H1 (cell line): ENCODE measurements at regions not wholly inside any gene's neighbourhood (a gene's known extent, or its start where the extent isn't known, plus 50 kb on each side); places are given as distances from the start of the nearest gene placed in this dataset.

ENCODE experiments used
- CTCF ChIA-PET: fragments of 300-600 bp; sonication (Branson Sonifier 250); formaldehyde crosslinking; loops from one replicate; lab custom pipeline; 2021; ENCODE audit not compliant: partially characterized antibody; lab: Charles Lee
- POLR2A ChIA-PET: fragments of 300-600 bp; sonication (Branson Sonifier 250); formaldehyde crosslinking; loops from one replicate; lab custom pipeline; 2021; ENCODE audit warnings: inconsistent platforms; ENCODE audit not compliant: partially characterized antibody; lab: Charles Lee
- DNase-seq, 2 experiments: peaks; one replicate each; pipeline versions ENCODE4 v3.0.0 to v3.0.0-alpha.2; 2010 to 2022; ENCODE audit warnings: low spot score in 2 of 2, low read depth in 1 of 2, mixed read lengths in 1 of 2
- FAIRE-seq: peaks from 2 replicates; lab custom pipeline; 2011; peaks lifted over from hg19 to GRCh38; lab: Jason Lieb, UNC
- H2AFZ ChIP-seq: 2 replicates; pipeline ENCODE4 v1.8.1; 2012; ENCODE audit warnings: low read length, inconsistent platforms
- H2AK5ac ChIP-seq: 2 replicates; pipeline ENCODE4 v1.6.1; 2013; ENCODE audit warnings: low read depth, low read length
- H2BK120ac ChIP-seq: replicated peaks from 2 replicates; pipeline ENCODE3; 2013; ENCODE audit warnings: low read depth, low read length, inconsistent platforms
- H2BK12ac ChIP-seq: 2 replicates; pipeline ENCODE4 v1.6.1; 2013; ENCODE audit warnings: low read depth, low read length
- H2BK15ac ChIP-seq: 2 replicates; pipeline ENCODE4 v1.6.1; 2013; ENCODE audit warnings: low read length
- H2BK20ac ChIP-seq: 2 replicates; pipeline ENCODE4 v1.6.1; 2013; ENCODE audit warnings: low read length
- H2BK5ac ChIP-seq: 2 replicates; pipeline ENCODE4 v1.6.1; 2013; ENCODE audit warnings: low read depth, low read length
- H3K14ac ChIP-seq: 2 replicates; pipeline ENCODE4 v1.6.1; 2013; ENCODE audit warnings: inconsistent platforms; ENCODE audit not compliant: insufficient read length
- H3K18ac ChIP-seq: 2 replicates; pipeline ENCODE4 v1.6.1; 2013; ENCODE audit warnings: low read length; ENCODE audit errors: extremely low read depth
- H3K23ac ChIP-seq: 2 replicates; pipeline ENCODE4 v1.6.1; 2013; ENCODE audit warnings: inconsistent platforms; ENCODE audit not compliant: insufficient read length
- H3K23me2 ChIP-seq: 2 replicates; pipeline ENCODE4 v1.6.1; 2013; ENCODE audit warnings: low read depth, low read length
- H3K27ac ChIP-seq: 2 replicates; pipeline ENCODE4 v1.6.1; 2011; ENCODE audit warnings: low read depth, low read length, inconsistent platforms
- H3K27me3 ChIP-seq, 4 experiments: replicated peaks in 1 of 4; 1 replicate in 1 of 4; 2 replicates in 3 of 4; pipeline versions ENCODE4 v1.6.1 to v1.8.1; 2011 to 2013; ENCODE audit warnings: low read length in 3 of 4, mild to moderate bottlenecking in 3 of 4, inconsistent platforms in 2 of 4, mixed read lengths in 2 of 4, moderate library complexity in 1 of 4; ENCODE audit not compliant: control insufficient read depth in 3 of 4, insufficient read depth in 3 of 4; ENCODE audit errors: extremely low read depth in 1 of 4
- H3K36me3 ChIP-seq, 4 experiments: 2 replicates each; pipeline versions ENCODE4 v1.6.1 to v1.8.1; 2011 to 2013; ENCODE audit warnings: mild to moderate bottlenecking in 4 of 4, low read length in 3 of 4, moderate library complexity in 2 of 4, control low read depth in 1 of 4, inconsistent platforms in 1 of 4; ENCODE audit not compliant: insufficient read depth in 4 of 4, control insufficient read depth in 2 of 4
- H3K4ac ChIP-seq: replicated peaks from 2 replicates; pipeline ENCODE3; 2013; ENCODE audit warnings: low read length, low read depth, mixed read lengths, inconsistent platforms; ENCODE audit not compliant: insufficient read length
- H3K4me1 ChIP-seq, 4 experiments: replicated peaks in 1 of 4; 1 replicate in 1 of 4; 2 replicates in 3 of 4; pipeline versions ENCODE4 v1.6.1 to v1.8.1; 2011 to 2013; ENCODE audit warnings: low read length in 3 of 4, inconsistent platforms in 2 of 4, mixed read lengths in 1 of 4; ENCODE audit not compliant: insufficient read depth in 4 of 4, control insufficient read depth in 3 of 4
- H3K4me2 ChIP-seq, 2 experiments: 2 replicates each; pipeline versions ENCODE4 v1.6.1 to v1.8.1; 2011 to 2013; ENCODE audit warnings: low read depth in 2 of 2, low read length in 2 of 2, control low read depth in 1 of 2, inconsistent platforms in 1 of 2, mild to moderate bottlenecking in 1 of 2; ENCODE audit not compliant: insufficient read depth in 1 of 2
- H3K4me3 ChIP-seq, 4 experiments: fragments of 200-600, 300-600 bp in 1 of 4; sonication (generic), shearing (Covaris generic), sonication (Bioruptor Twin) in 1 of 4; 2 replicates each; pipeline versions ENCODE4 v1.5.1 to v1.8.1; 2011 to 2016; ENCODE audit warnings: low read length in 4 of 4, low read depth in 3 of 4, control low read depth in 2 of 4, inconsistent platforms in 2 of 4, mild to moderate bottlenecking in 2 of 4, mixed read lengths in 1 of 4, moderate library complexity in 1 of 4; ENCODE audit not compliant: insufficient read depth in 2 of 4; ENCODE audit errors: extremely low read depth in 1 of 4
- H3K56ac ChIP-seq: replicated peaks from 2 replicates; pipeline ENCODE3; 2013; ENCODE audit warnings: low read depth, mild to moderate bottlenecking, mixed read lengths, low read length, inconsistent platforms; ENCODE audit not compliant: insufficient read length
- H3K79me1 ChIP-seq: 2 replicates; pipeline ENCODE4 v1.6.1; 2013; ENCODE audit warnings: low read depth, low read length, control low read depth
- H3K79me2 ChIP-seq, 2 experiments: 2 replicates each; pipeline versions ENCODE4 v1.6.1 to v1.8.1; 2012 to 2013; ENCODE audit warnings: low read length in 2 of 2, mild to moderate bottlenecking in 2 of 2, inconsistent platforms in 1 of 2; ENCODE audit not compliant: insufficient read depth in 2 of 2, control insufficient read depth in 1 of 2
- H3K9ac ChIP-seq, 4 experiments: replicated peaks in 1 of 4; 1 replicate in 1 of 4; 2 replicates in 3 of 4; pipeline versions ENCODE4 v1.6.1 to v1.8.1; 2011 to 2013; ENCODE audit warnings: low read depth in 3 of 4, low read length in 3 of 4, control low read depth in 2 of 4, mild to moderate bottlenecking in 2 of 4, moderate library complexity in 2 of 4, inconsistent platforms in 1 of 4; ENCODE audit errors: extremely low read depth in 1 of 4
- H3K9me3 ChIP-seq, 2 experiments: 2 replicates each; pipeline versions ENCODE4 v1.6.1 to v1.8.1; 2012 to 2013; ENCODE audit warnings: mild to moderate bottlenecking in 2 of 2, moderate library complexity in 2 of 2, control low read depth in 1 of 2, inconsistent platforms in 1 of 2, low read depth in 1 of 2, low read length in 1 of 2, mixed read lengths in 1 of 2; ENCODE audit not compliant: insufficient read depth in 2 of 2
- H4K20me1 ChIP-seq, 2 experiments: replicated peaks in 1 of 2; 2 replicates each; pipeline versions ENCODE3 to v1.8.1; 2011 to 2013; ENCODE audit warnings: inconsistent platforms in 2 of 2, low read length in 2 of 2, mild to moderate bottlenecking in 1 of 2; ENCODE audit not compliant: insufficient read depth in 2 of 2, control insufficient read depth in 1 of 2
- H4K5ac ChIP-seq: 2 replicates; pipeline ENCODE4 v1.6.1; 2013; ENCODE audit warnings: low read length, low read depth, mixed read lengths, inconsistent platforms; ENCODE audit not compliant: insufficient read length
- H4K8ac ChIP-seq: 2 replicates; pipeline ENCODE4 v1.8.0; 2013; ENCODE audit warnings: mild to moderate bottlenecking, moderate library complexity, low read length, inconsistent platforms; ENCODE audit not compliant: insufficient read depth; ENCODE audit errors: extremely low read depth
- H4K91ac ChIP-seq: replicated peaks from 2 replicates; pipeline ENCODE3; 2013; ENCODE audit warnings: low read length, mixed read lengths, inconsistent platforms; ENCODE audit not compliant: insufficient read length
- CBX5 ChIP-seq: fragments of 300-800, 300-1000 bp; sonication (generic); IDR thresholded peaks from 2 replicates; pipeline ENCODE4 v1.7.1; 2016; ENCODE audit warnings: antibody characterized with exemption, low read length, low read depth
- CEBPB ChIP-seq: IDR thresholded peaks from 2 replicates; pipeline ENCODE4 v1.6.1; 2012; ENCODE audit warnings: low read depth, low read length
- CTBP2 ChIP-seq: IDR thresholded peaks from 2 replicates; pipeline ENCODE4 v1.7.0; 2011; ENCODE audit warnings: borderline replicate concordance, mild to moderate bottlenecking, moderate library complexity, mixed read lengths, low read length; ENCODE audit not compliant: insufficient read depth, insufficient read length
- EGR1 ChIP-seq: IDR thresholded peaks from 2 replicates; pipeline ENCODE4 v1.6.1; 2011; ENCODE audit warnings: low read depth, low read length, borderline replicate concordance
- HDAC6 ChIP-seq: IDR thresholded peaks from one replicate; pipeline ENCODE4 v1.7.1; 2012; ENCODE audit warnings: low read depth, mild to moderate bottlenecking, inconsistent platforms, low read length, moderate library complexity
- SAP30 ChIP-seq: fragments of 300-600 bp; sonication (generic); IDR thresholded peaks from 2 replicates; pipeline ENCODE4 v1.7.1; 2012; ENCODE audit warnings: low read length, moderate library complexity, mild to moderate bottlenecking, inconsistent platforms; ENCODE audit not compliant: insufficient read depth, insufficient replicate concordance
- SP1 ChIP-seq: IDR thresholded peaks from 2 replicates; pipeline ENCODE4 v1.6.1; 2011; ENCODE audit warnings: low read depth, low read length
- ZNF274 ChIP-seq: IDR thresholded peaks from 2 replicates; pipeline ENCODE4 v1.7.0; 2012; ENCODE audit warnings: low read length, borderline replicate concordance; ENCODE audit errors: extremely low read depth
- WGBS, 2 experiments: shearing (Covaris generic) in 1 of 2; methylation state at CpG; one replicate each; pipeline versions ENCODE4 v1.1.6 to v1.1.7; 2013 to 2015; ENCODE audit warnings: low lambda C conversion rate in 2 of 2, mixed read lengths in 2 of 2, inconsistent platforms in 1 of 2, low coverage in 1 of 2, missing lambda C conversion rate in 1 of 2; ENCODE audit not compliant: insufficient replicate concordance in 2 of 2, insufficient coverage in 1 of 2, insufficient read length in 1 of 2; ENCODE audit errors: extremely low coverage in 1 of 2, missing lambda C conversion rate in 1 of 2; 5-methylcytosine and 5-hydroxymethylcytosine counted together

GRCh38 chr3:127141921-127142730 is 50.8 kb upstream of the PRR23E start:
- H3K18ac ChIP-seq = no peak overlapping the region
- TF ChIP-seq HDAC6 = no peak
- TF ChIP-seq CTBP2 = no peak
- TF ChIP-seq SP1 = no peak
- TF ChIP-seq SAP30 = no peak
- no peak for TF ChIP-seq CEBPB
- TF ChIP-seq EGR1 = no peak
- TF ChIP-seq CBX5 = no peak
- no peak for TF ChIP-seq ZNF274
- no peak overlapping the region for H4K5ac ChIP-seq
- no peak overlapping the region for H3K14ac ChIP-seq
- H3K4me1 ChIP-seq = no peaks in the 10 kb centered on the region; a peak in 2 of 7 replicates
- no peak overlapping the region for H2AK5ac ChIP-seq
- CTCF ChIA-PET = interaction anchor here (1.0 to 1.5 kb wide), 2 partner anchors 17 to 390 kb away, joined by 3 to 4 read pairs; no protein-coding TSS in a partner anchor
- no peak overlapping the region for H3K56ac ChIP-seq
- no peaks in the 10 kb centered on the region; a peak in 1 of 4 replicates for H3K9me3 ChIP-seq
- 91% methylated on average over 19 of the region's 19 CpGs; no CpG with 5 or more reads in 1 of the 2 experiments for WGBS, 2 experiments
- H2AFZ ChIP-seq = no peak overlapping the region
- H3K23ac ChIP-seq = no peak overlapping the region
- peaks cover 0 to under 1% (median 0%) of the 10 kb centered on the region in 4 experiments; a peak in 3 of 7 replicates for H3K27me3 ChIP-seq
- no peak overlapping the region for H4K8ac ChIP-seq
- peaks cover 3% of the 10 kb centered on the region; the same call in 1 of the 2 replicates for H3K23me2 ChIP-seq
- no peak overlapping the region for H2BK20ac ChIP-seq
- no peak overlapping the region for H3K4me3 ChIP-seq
- no peak overlapping the region for H2BK12ac ChIP-seq
- DNase-seq (peak in 1 of 2 experiments; percentile 44), FAIRE-seq (no peak)
- H2BK15ac ChIP-seq = 0 out of 2 replicates have a peak overlapping the region, but pooled peaks have one; percentile 8
- POLR2A ChIA-PET = interaction anchor here (0.6 to 0.8 kb wide), 2 partner anchors 9 to 469 kb away, joined by 3 to 4 read pairs; no protein-coding TSS in a partner anchor
- no peaks in the 10 kb centered on the region for H3K36me3 ChIP-seq
- H3K79me1 ChIP-seq = no peaks in the 10 kb centered on the region
- H3K4ac ChIP-seq = no peak overlapping the region
- H3K4me2 ChIP-seq = no peak overlapping the region
- H4K91ac ChIP-seq = no peak overlapping the region
- H4K20me1 ChIP-seq = peaks cover 0 to 1% of the 10 kb centered on the region in 2 experiments
- no peaks in the 10 kb centered on the region for H3K79me2 ChIP-seq
- no peak overlapping the region for H3K27ac ChIP-seq
- no peak overlapping the region for H3K9ac ChIP-seq
- no peak overlapping the region for H2BK5ac ChIP-seq
- H2BK120ac ChIP-seq = no peak overlapping the region
